ENCODE measurements at regions not wholly inside any gene's neighbourhood (a gene's known extent, or its start where the extent isn't known, plus 50 kb on each side); places are given as distances from the start of the nearest gene placed in this dataset.

DNA sequence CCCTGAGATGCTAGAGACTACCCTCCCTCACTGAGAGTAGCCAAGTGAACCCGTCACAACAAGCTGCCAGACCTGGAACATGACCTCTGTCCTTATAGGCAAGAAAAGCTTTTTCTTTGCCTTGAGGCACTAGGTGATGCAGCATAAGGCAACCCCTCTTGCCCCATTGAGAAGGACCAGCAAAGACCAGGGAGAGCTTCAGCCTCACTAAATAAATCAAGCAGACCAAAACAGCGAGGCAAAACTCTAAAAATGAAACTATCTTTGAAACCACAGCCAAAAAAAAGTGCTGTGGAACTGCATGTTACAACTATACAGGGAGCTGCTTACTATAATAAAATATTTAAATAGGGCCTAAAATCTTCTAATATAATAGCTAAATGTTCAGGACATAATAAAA is 62.6 kb upstream of the FAM83B start:
- H3K27ac ChIP-seq, result no peak overlapping the region
- TF ChIP-seq, protein P1, sequence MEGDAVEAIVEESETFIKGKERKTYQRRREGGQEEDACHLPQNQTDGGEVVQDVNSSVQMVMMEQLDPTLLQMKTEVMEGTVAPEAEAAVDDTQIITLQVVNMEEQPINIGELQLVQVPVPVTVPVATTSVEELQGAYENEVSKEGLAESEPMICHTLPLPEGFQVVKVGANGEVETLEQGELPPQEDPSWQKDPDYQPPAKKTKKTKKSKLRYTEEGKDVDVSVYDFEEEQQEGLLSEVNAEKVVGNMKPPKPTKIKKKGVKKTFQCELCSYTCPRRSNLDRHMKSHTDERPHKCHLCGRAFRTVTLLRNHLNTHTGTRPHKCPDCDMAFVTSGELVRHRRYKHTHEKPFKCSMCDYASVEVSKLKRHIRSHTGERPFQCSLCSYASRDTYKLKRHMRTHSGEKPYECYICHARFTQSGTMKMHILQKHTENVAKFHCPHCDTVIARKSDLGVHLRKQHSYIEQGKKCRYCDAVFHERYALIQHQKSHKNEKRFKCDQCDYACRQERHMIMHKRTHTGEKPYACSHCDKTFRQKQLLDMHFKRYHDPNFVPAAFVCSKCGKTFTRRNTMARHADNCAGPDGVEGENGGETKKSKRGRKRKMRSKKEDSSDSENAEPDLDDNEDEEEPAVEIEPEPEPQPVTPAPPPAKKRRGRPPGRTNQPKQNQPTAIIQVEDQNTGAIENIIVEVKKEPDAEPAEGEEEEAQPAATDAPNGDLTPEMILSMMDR (conservative IDR thresholded peaks at IDR 0.05), result no peak

DNA sequence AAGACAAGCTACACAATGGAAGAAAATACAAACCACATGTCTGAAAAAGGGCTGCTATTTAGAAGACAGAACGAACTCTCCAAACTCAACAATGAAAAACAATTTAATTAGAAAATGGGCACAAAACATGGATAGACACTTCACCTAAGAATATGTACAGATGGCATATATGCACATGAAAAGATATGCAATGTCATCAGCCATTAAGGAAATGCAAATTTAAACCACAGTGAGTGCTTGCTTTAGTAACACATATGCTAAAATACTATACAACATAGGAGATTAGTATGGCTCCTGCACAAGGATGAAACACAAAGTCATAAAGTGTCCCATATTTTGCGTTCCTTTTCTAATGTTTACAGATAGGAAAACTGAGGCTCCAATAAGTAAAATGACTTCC is 60.4 kb upstream of the FAM83B start:
- H3K27ac ChIP-seq, result no peak overlapping the region
- TF ChIP-seq, protein P1 (conservative IDR thresholded peaks at IDR 0.05), result no peak

DNA sequence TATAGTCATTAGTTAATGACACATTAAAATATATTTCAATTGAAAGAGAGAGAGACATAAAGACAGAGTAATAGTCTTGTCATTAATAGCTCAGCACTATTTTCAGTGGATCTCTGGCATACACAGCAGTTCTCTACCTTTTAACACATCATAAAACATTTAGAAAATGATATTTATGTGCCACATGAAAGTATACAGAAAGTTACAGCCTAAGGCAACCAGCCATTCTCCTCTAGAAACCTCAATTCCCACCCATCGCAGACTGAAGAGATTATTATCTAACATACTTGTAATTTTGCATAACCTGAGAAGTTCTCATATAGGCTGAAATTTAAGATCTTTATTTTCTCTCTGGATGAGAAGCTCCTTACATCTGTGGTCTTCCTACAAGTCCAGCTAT is 58.7 kb upstream of the FAM83B start:
- TF ChIP-seq, protein P1 (conservative IDR thresholded peaks at IDR 0.05), result no peak

More for the DNA sequence above, 58.7 kb upstream of the FAM83B start:
- no peak overlapping the region for H3K27ac ChIP-seq
